ENCODE measurements at regions not wholly inside any gene's neighbourhood (a gene's known extent, or its start where the extent isn't known, plus 50 kb on each side); places are given as distances from the start of the nearest gene placed in this dataset.

GRCh38 chr6:132907231-132907630 lies 92.9 kb downstream of the RPS12 start:
- TF ChIP-seq CTCF (IDR thresholded peaks at IDR 0.05; ENCODE audit: poor library complexity) = no peak
- TF ChIP-seq EZH2phosphoT487 (IDR thresholded peaks at IDR 0.05; ENCODE audit: low read depth, severe bottlenecking, unreplicated experiment) = no peak
